NCI-H1048 (cell line): ENCODE measurements at regions not wholly inside any gene's neighbourhood (a gene's known extent, or its start where the extent isn't known, plus 50 kb on each side); places are given as distances from the start of the nearest gene placed in this dataset.

ENCODE experiments used
- DNase-seq: peaks from one replicate; lab custom pipeline; 2025; lab: John Stamatoyannopoulos, UW

DNA sequence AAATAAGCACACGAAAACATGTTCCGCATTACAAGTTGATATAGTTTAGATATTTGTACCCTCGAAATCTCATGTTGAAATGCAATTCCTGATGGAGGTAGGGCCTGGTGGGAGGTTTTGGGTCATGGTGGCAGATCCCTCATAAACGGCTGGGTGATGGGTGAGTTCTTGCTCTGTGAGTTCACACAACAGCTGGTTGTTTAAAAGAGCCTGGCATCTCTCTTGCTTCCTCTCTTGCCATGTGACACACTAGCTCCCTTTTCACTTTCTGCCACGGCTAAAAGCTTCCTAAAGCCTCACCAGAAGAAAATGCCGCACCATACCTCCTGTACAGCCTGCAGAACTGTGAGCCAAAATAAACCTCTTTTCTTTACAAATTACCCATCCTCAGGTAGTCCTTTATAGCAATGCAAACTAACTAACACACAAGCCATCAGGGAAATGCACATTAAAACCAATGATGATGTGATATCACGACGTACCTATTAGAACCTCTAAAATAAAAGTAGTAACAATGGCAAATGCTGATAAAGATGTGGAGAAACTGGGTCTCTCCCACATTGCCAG is 188.5 kb downstream of the ANAPC1 start:
- DNase-seq, result no peak

DNA sequence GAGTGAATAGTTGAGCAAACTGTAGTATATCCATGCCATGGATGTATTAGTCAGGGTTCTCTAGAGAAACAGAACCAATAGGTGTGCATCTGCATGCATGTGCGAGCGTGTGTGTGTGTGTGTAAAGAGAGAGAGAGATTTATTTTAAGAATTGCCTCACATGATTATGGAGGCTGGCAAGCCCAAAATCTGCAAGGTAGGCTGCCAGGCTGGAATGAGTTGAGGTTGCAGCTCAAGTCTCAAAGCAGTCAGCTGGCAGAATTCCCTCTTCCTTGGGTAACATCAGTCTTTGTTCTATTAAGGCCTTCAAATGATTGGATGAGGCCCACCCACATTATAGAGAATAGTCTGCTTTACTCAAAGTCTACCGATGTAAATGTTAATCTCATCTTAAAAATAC is 187.8 kb downstream of the ANAPC1 start:
- no peak for DNase-seq

DNA sequence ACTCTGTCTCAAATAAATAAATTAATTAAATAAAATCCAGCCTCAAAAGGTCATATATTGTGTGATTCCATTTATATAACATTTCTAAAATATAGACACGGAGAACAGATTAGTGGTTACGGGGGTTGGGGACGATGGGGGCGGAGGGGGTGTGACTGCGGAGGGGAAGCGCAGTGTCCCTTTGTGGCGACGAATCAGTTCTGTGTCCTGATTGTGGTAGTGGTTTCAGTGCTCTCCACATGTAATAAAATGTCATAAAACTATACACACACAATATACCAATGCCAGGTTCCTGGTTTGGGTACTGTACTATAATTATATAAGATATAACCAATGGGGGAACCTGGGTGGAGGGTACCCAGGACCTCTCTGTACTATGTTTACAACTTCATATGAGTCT is 186.4 kb downstream of the ANAPC1 start:
- no peak for DNase-seq

DNA sequence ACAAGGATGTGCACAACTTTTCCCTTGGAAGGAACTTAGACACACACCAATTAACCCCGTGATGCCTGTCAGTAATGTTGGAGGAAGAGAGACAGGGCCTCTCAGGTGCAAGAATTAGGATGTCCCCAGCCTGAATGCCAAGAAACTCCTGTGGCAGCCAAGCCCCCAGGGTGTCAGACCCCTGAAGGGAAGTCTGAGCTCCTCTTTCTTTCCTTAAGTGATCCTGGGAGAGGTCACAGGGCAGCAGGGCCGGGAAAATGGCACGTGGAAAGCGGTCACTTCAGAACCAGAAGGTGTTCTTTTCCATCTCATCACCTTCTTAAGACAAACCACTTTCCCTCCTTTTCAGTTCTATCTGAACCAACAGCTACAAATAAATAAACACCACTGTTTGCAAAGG is 185.9 kb downstream of the ANAPC1 start:
- no peak for DNase-seq

DNA sequence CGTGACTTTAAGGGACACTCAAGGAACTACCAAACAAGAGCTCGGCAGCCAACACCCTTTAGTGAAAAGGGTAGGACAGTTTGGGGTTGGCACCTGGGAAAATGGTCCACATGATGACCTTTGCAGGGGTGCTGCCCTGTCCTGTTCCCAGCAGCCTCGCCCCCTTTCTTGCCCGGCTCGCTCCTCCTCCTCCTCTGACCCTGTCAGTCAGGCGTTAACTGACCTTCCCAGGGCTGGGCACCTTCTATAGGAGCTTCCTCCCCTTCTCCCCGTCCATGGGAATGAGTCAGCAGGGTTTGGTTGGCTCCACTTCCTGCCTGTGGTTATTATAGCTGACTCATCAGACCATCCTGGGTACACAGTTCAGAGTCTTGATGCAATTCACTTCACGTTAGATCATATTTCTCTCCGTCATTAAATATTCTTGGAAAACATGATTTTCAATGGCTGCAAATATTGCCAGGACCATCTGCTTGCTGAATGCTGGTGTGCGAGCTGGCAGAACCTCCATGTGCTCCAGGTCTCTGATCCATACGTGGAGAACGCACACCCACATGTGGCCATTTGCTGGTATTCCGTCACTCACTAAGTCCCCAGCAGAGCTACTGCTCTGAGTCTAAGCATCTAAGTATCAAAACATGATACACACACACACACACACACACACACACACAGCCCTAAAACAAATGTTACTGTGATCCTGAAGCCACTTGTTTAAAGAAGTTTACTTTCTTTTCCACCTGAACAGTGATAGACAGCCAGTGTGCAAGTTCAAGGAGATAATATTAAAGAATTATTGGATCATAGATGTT is 185.0 kb downstream of the ANAPC1 start:
- DNase-seq, result no peak

DNA sequence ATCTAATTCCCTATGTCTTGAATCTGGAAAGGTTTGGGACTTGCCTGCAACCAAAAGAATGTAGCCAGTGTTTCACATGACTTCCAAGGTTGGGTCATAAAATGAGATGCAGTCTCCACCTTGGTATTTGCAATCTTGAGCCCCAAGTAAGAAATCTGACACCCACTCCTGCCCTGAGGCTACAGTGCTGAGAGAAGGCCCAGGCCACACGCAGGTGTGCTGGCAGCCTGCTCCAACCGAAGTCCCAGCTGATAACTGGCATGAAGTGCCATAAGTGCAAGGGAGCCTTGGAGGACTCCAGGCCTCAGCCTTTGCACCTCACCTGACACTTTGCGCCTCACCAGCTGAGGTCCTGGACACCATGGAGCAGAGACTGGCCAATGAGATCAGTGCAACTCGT is 182.7 kb downstream of the ANAPC1 start:
- no peak for DNase-seq

DNA sequence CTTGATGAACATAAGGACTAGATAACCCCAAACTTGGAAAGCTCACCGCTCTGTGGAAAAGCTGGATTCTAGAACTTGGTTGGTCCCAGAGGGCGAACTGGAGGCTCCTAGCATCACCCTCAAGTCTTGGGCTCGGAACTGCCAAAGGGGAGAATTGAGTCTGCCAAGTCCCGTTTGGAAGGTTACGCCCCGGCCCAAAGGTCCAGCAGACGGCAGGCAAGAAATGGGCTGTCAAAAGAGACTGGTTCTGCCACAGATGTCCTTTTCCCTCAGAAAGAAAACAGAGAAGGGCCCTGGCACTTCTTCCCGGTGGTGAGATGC is 182.2 kb downstream of the ANAPC1 start:
- no peak for DNase-seq

DNA sequence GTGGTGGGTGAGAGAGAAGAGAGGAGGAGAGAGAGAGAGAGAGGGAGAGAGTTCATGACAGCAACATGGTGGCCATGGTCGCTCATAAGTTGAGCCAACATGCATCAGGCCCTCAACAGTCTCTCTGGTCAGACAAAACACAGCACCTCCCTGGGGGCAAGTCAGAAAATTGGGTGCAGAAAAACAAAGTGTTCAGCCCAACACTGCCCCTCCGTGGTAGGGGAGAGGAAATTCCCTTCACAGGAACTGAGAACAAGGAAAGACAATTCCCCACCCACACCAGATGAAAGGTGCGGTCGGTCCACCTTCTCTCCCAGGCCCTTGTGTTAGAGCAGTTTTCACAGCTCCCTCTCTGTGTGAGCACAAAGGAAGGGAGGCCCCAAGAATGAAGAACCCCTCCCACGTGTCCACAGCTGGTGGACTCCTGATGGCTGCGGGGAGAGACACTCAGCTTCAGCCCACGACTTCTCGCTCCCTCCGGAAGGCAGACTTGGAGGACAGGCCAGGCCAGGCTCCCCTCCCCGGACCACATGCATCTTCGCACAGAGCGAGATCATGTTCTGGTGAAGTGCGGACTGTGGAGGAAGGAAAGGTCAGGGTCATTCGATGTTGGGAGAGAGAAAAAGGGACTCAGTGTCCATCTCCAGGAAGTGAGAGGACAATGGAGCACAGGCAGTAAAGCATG is 181.7 kb downstream of the ANAPC1 start:
- DNase-seq, result peak; percentile 6

DNA sequence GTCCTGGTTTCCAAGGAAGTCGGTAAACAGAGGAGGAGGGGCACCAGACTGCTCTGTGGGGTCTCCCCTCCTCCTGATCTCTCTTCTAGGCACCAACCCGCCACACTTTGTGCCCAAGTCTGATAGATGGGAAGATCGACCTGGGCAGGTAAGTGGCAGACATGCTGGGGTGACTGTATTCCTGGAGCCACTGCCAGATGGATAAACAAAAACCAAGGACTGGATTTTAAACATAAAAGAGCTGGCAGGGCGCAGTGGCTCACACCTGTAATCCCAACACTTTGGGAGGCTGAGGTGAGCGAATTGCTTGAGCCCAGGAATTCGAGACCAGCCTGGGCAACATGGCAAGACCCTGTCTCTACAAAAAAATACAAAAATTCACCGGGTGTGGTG is 181.2 kb downstream of the ANAPC1 start:
- DNase-seq, result no peak

DNA sequence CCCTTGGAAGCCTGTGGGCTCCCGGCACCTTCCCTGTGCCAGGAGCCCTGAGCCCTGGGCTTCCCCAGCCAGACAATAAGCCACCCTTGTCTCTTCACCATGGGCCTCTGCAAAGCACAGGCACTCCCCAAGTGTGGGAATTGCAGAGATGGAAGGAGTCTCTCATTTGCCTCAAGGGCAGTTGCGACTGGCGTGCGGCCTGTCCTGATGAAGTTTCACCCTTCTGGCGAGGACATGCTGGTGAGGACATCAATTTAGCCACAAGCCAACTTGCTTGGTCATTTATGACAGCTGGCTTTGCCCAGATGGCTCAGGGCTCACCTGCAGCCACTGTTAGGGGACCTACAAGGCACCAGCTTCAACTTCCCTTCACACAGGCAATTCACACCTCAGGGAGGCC is 180.2 kb downstream of the ANAPC1 start:
- DNase-seq, result no peak

DNA sequence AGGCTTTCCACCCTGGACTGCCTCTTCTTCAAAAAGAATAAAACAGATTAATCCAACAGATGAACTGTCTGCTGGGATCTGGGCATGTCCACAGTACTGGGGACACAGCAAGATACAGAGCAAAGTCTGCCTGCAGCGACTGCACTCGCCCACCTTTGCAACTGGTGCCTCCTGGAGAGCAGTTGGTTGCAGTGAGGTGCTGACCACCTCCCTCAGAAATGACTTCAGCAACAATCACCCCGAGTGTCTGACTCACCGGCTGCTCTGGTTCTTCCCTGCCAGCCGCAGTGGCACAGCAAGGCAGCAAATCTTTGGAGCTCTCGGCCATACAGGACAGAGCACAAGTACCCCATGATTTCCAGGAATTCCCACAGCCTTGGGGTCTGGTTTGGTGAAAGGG is 179.7 kb downstream of the ANAPC1 start:
- no peak for DNase-seq

DNA sequence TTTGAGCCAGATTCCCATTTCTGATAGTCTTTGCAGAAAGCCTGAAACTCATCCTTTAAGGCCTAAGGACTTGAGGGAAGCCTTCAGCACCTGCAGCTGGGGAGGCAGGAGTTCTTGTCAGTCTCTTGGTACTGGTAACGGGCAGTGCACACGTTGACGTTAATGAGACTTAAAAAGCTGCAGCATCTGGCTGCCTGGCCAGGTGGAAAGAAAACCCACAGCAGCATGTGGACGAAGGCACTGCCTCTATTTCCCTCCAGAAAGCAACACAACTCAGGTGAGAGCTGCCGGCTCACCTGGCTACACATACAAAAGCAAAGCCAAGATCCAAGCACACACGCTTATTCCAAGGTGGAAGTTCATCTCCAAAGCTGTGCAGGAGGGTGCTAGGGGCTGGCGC is 178.8 kb downstream of the ANAPC1 start:
- DNase-seq, result no peak

DNA sequence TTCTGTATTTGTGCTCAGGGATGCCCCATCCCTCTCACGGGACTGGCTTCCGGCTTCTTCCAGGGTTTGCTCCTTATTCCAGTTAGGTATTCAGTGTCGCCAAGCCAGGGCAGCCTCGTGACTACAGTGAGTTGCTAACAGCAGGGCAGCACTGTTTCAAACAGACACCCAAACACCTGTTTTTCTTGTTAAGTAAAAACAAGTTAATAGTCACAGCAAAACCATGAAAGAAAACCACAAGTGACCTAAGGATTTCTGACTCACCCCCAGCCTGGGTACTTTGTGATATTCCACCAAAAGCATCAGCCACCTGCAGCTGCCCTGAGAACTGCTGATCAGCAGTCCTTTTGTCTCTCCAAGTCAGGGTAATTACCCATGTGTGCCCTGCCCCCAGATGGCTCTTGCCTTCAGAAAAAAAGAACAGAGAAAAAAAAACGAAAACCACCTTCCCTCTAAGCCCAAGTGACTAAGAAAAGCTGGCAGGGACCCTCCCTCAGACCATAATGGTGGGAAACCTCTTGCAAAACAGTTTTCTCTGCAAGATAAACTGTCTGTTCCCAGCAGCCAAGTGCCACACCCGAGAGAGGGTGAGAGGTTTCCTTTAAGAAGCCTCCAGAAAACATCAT is 178.2 kb downstream of the ANAPC1 start:
- DNase-seq, result peak; percentile 9

DNA sequence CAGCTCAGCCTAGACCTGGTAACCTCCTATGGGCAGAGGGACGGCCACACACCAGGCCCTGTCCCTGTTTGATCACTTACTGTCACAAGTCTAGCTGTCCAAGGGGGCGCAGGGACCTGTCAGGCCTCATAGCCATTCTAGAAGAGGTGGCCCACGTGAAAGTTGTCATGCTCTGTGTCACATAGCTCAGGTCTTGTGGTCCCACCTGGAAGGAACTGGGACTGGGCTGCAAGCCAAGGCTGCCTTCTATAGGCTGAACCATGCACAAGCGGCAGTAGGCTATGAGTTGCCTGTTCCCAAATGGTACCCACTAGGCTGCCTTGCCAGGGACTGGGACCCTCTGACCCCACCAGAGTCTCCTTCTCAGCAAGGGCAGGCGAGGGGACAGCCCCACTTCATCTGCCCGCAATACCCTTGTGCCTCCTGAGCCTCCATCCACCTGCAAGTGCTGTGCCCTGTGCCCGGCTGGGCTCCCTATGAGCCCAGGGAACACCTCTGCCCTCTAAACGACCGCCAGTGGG is 177.5 kb downstream of the ANAPC1 start:
- no peak for DNase-seq

DNA sequence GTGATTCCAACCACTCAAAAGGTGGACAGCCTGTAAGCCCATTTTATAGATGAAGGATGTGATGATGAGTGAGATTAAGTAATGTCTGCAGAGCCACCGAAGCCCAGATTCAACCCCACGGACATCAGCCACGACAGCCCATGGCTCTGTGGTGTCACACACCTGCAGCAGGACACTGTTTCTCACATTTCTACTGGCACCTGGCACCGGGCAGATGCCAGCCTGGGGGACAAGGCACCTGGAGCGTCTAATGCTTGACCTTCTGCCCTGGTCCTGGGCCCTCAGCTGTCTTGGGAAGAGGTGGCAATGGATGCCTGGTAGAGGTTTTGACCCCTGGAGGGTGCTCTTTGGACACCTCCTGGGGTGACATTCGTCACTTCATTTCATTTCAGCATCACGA is 176.3 kb downstream of the ANAPC1 start:
- DNase-seq, result no peak

DNA sequence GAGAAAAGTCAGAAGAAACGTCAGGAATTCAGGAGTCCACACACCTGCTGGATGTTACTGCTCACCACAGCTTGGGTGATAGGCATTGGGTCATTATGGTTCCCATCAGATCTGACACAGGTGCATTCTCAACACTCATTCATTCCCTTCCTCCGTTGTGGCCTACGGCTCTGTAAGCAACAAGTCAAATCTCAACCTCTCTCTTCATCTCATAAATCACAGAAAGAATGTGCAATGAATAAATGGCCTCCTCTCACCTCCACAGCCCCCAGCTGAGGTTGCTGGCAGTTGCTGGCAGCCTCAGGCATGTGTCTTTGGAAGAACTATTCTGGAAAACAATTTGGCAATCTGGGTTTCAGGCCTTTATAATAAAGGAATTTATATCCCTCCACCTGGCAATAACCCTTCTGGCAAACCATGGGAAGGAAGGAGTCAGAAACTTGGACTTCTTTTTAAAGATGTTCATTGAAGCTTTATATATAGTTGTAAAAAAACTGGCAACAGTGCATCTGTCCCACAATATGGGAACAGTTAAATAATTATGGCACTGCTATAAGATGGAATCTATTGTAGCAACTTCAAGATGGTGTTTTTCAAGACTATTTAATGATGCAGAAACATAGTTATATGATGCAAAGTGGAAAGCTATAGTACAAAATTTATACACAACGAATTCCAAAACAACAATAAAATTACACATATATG is 175.4 kb downstream of the ANAPC1 start:
- DNase-seq, result no peak

DNA sequence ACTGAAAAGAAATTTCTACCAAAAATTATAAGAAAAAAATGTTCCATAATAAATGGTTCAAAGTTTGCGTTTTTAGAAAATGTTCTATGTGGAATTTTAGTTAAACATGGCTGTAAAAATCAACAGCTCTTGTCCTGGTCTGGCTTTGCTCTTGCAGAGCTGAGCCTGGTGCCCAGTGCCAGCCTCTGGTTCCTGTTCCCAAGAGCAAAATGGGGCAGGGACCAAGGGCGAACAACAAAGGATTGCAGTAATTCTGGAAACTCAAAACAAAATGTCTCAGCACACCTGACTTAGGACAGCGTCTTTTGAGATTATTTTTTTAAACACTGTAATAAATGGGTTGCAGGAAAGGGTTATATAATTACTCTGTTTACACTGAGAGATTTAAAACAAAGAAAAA is 174.7 kb downstream of the ANAPC1 start:
- no peak for DNase-seq

DNA sequence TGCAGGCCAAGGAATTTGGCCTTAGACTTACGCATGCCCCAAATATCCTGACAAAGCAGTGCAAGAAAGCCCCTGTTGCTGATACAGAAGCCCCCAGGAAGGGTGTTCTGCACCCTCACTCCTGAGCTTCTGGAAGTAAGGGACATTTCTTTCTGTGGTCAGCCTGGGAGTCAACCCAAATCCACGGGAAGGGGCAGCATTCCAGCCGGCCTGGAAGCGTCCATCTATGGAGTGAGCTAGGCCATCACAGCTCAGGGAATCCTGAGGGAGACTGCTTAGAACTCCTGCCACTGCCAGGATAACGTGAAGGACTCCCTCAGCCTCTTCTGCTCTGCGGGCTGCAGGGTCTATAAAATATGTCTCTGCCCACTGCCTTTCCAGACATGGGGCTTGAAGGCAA is 173.9 kb downstream of the ANAPC1 start:
- no peak for DNase-seq

DNA sequence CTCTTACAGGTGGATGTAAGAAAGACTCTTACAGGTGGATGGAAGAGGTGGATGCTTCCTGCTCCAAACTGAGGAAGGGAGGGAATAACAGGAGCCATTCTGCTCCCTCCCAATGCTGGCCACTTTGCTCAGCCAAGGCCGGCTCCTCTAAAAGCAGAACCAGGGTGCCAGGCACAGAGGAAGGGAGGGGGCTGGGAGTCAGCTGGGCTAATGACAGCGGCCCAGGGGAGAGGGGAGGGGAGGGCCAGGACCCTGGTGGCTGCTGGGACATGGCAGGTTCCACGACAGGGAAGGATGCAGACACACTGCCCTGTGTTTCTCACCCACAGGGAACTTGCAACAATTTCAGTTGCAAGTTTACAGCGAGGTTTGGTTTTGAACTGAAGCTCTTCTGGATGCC is 173.4 kb downstream of the ANAPC1 start:
- no peak for DNase-seq

DNA sequence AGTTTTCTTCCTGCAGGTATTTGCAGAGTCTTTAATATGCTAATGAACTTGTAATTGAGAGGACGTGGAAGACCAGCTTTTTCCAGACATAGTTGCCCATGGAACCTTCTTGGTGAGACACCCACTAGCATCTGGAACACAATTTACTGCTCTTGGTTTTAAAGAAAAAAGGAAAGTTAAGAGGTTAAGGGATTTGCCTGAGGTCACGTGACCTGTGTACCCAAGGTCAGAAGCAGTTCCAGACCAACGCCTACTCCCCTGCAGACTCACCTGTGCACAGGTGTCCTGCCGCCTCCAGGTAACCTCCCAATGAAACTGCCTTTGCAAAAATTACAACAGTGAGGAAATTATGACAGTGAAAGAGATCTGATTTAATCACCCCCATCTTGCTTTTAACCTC is 172.7 kb downstream of the ANAPC1 start:
- no peak for DNase-seq

DNA sequence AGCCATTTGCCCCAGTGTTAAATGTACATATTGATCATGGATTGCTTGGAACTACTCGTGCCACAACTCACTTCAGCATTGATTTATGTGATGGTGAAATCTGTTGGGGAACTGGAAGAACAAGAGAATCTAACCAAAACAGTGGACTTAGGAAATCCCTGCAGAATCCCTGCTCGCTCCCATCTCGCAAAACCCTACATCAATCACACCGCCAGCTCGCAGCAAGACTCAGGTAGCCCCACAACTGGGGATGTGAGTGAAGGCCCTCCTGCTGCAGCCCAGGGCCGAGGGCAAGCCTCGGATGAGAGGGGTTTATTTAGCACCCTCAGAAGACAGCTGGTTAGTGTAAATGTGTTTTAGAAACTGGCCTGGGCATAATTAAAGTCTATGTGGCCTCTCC is 171.6 kb downstream of the ANAPC1 start:
- no peak for DNase-seq

DNA sequence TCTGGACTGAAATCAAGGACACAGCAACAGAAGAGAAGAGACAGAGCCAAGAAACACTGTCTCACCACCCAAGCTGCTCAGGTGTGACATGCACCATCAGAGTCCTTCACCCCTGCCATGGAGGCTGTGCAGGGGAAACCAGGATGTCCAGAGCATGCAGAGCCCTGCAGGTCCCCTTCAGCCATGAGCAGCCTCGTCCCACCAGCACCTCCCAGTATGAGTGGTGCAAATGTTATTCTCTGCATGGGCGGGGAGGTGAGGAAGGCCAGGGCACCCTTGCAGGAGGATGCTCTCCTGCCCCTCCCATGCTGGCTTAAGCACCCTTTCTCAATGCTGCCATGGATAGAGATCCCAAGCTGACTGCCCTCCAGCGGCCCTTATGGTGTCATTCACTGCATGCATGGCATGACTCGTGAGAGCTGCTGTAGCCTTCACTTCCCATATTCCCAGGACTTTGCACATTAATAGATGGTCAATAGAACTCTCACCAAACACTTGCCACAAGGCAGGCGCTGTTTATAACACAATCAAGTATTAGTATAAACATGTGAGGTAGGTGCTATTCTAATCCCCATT is 171.0 kb downstream of the ANAPC1 start:
- no peak for DNase-seq
